HepG2 (cell line): ENCODE measurements at regions not wholly inside any gene's neighbourhood (a gene's known extent, or its start where the extent isn't known, plus 50 kb on each side); places are given as distances from the start of the nearest gene placed in this dataset.

Experiments
- ATAC-seq: fragments of 200-7000 bp; cut with Tn5 transposase; 3 replicates; pipeline ENCODE4 v1.9.1; 2020; ENCODE audit warnings: mild to moderate bottlenecking, moderate library complexity
- BruUV-seq: library from RNA; stranded (reverse); fragments of 400-500 nt; replicated peaks from 2 replicates; lab custom pipeline; 2021; lab: Mats Ljungman, UMichigan
- CTCF ChIA-PET: fragments of 300-600 bp; formaldehyde crosslinking; extraction: SDS; loops from one replicate; lab custom pipeline; 2021; ENCODE audit warnings: low total read pairs, inconsistent platforms, low intra/inter-chr PET ratio; lab: Yijun Ruan, JAX
- POLR2A ChIA-PET: fragments of 350-600 bp; sonication (Branson Sonifier 250); formaldehyde crosslinking; loops from one replicate; lab custom pipeline; 2020; ENCODE audit warnings: antibody characterized with exemption, inconsistent platforms; lab: Yijun Ruan, JAX
- DNase-seq: peaks from one replicate; pipeline ENCODE4 v3.0.0-alpha.2; 2015; ENCODE audit warnings: low spot score
- FAIRE-seq: peaks from 3 replicates; lab custom pipeline; 2011; peaks lifted over from hg19 to GRCh38; lab: Jason Lieb, UNC
- H2AFZ ChIP-seq: one replicate; pipeline ENCODE4 v1.6.1; 2011; ENCODE audit warnings: low read length, inconsistent platforms
- H3K27ac ChIP-seq: fragments of 300-600 bp; 3 replicates; pipeline ENCODE4 v1.8.0; 2011; ENCODE audit warnings: mixed run types, mild to moderate bottlenecking, mixed read lengths, low read length, inconsistent platforms; ENCODE audit not compliant: insufficient read depth; ENCODE audit errors: extremely low read length
- H3K27me3 ChIP-seq, 2 experiments: fragments of 200-600 bp in 1 of 2; 2 replicates in 1 of 2; 3 replicates in 1 of 2; pipeline versions ENCODE4 v1.6.0 to v1.8.0; 2011; ENCODE audit warnings: low read length in 2 of 2, mild to moderate bottlenecking in 2 of 2, moderate library complexity in 2 of 2, inconsistent platforms in 1 of 2; ENCODE audit not compliant: insufficient read depth in 2 of 2, control insufficient read depth in 1 of 2
- H3K36me3 ChIP-seq, 2 experiments: fragments of 200-600 bp in 1 of 2; replicated peaks in 1 of 2; 2 replicates in 1 of 2; 3 replicates in 1 of 2; pipeline versions ENCODE4 v1.5.1 to v1.8.0; 2011; ENCODE audit warnings: low read length in 2 of 2, inconsistent platforms in 1 of 2; ENCODE audit not compliant: insufficient read depth in 2 of 2, control insufficient read depth in 1 of 2
- H3K4me1 ChIP-seq: 2 replicates; pipeline ENCODE4 v1.5.1; 2012; ENCODE audit warnings: low read length, inconsistent platforms; ENCODE audit not compliant: insufficient read depth
- H3K4me2 ChIP-seq: 2 replicates; pipeline ENCODE4 v1.6.0; 2011; ENCODE audit warnings: low read depth, low read length, inconsistent platforms
- H3K4me3 ChIP-seq, 3 experiments: fragments of 200-600 bp in 1 of 3; sonication (generic), shearing (Covaris generic) in 1 of 3; replicated peaks in 1 of 3; 2 replicates each; pipeline ENCODE4 v1.5.1; 2011 to 2016; ENCODE audit warnings: low read length in 3 of 3, inconsistent platforms in 2 of 3, low read depth in 2 of 3, mild to moderate bottlenecking in 2 of 3, control low read depth in 1 of 3, mixed read lengths in 1 of 3; ENCODE audit not compliant: insufficient read depth in 1 of 3
- H3K79me2 ChIP-seq: one replicate; pipeline ENCODE4 v1.6.1; 2011; ENCODE audit warnings: low read length, inconsistent platforms; ENCODE audit not compliant: insufficient read depth
- H3K9ac ChIP-seq: 2 replicates; pipeline ENCODE4 v1.6.0; 2011; ENCODE audit warnings: mild to moderate bottlenecking, low read depth, low read length, inconsistent platforms; ENCODE audit not compliant: insufficient read depth
- H3K9me3 ChIP-seq: 2 replicates; pipeline ENCODE4 v1.5.1; 2012; ENCODE audit warnings: mild to moderate bottlenecking, low read length
- H4K20me1 ChIP-seq: 2 replicates; pipeline ENCODE4 v1.6.0; 2011; ENCODE audit warnings: inconsistent platforms, mild to moderate bottlenecking, low read length, moderate library complexity; ENCODE audit not compliant: insufficient read depth
- HNRNPK ChIP-seq: fragments of 200-400 bp; formaldehyde crosslinking; IDR thresholded peaks from 2 replicates; pipeline ENCODE4 v1.6.1; 2018; ENCODE audit warnings: low read length, low read depth, moderate library complexity, mild to moderate bottlenecking; ENCODE audit not compliant: poor library complexity, severe bottlenecking
- NFE2L1 ChIP-seq: sonication (generic); formaldehyde crosslinking; IDR thresholded peaks from 2 replicates; pipeline ENCODE4 v1.4.0; 2020; ENCODE audit warnings: missing genetic modification reagents, mild to moderate bottlenecking, borderline replicate concordance
- ZFP41 ChIP-seq: sonication (generic); formaldehyde crosslinking; IDR thresholded peaks from 2 replicates; pipeline ENCODE4 v1.4.0; 2020; ENCODE audit warnings: mild to moderate bottlenecking, missing genetic modification reagents, borderline replicate concordance
- ZNF629 ChIP-seq: sonication (generic); formaldehyde crosslinking; conservative IDR thresholded peaks from 2 replicates; pipeline ENCODE4 v1.5.0; 2020; ENCODE audit warnings: missing genetic modification reagents
- WGBS: methylation state at CpG from one replicate; pipeline ENCODE4 v1.1.6; 2017; ENCODE audit warnings: low lambda C conversion rate; 5-methylcytosine and 5-hydroxymethylcytosine counted together
- in situ Hi-C: cut with HindIII; loops from 2 replicates; pipeline ENCODE4 v1.10.0; 2017; ENCODE audit warnings: low pct_unique_long_range_greater_than_20kb; ENCODE audit not compliant: extremely low pct_ligation_motif_present
- intact Hi-C: fragments of 100-400 bp; cut with micrococcal nuclease; formaldehyde crosslinking; loops from one replicate; pipeline ENCODE4 v1.10.0; 2022; ENCODE audit not compliant: unreplicated experiment

GRCh38 chr12:46653311-46653710 is 172.5 kb downstream of the SLC38A4 start:
- Histone ChIP-seq H3K9me3 (peaks cover 3% of the 10 kb centered on the region; the same call in 1 of the 2 replicates), H2AFZ (no peak overlapping the region), H3K4me2 (no peak overlapping the region), H3K27me3 (no peaks in the 10 kb centered on the region), H3K27ac (no peak overlapping the region), H3K79me2 (no peaks in the 10 kb centered on the region), H3K9ac (no peak overlapping the region), H4K20me1 (no peaks in the 10 kb centered on the region), H3K4me3 (no peak overlapping the region), H3K4me1 (peaks cover 14% of the 10 kb centered on the region), H3K36me3 (no peaks in the 10 kb centered on the region)
- DNase-seq (no peak), ATAC-seq (no peak), FAIRE-seq (no peak)
- BruUV-seq, result no TSS peak
- in situ Hi-C loops (no loop called here), intact Hi-C loops (no loop called here)
- TF ChIP-seq NFE2L1 (CRISPR knock-in tag) (no peak), HNRNPK (peak; percentile 90)
- POLR2A ChIA-PET, result no interaction called here
- CTCF ChIA-PET, result no interaction called here
- WGBS, result 90% methylated on average over 2 of the region's 2 CpGs

- H3K9ac ChIP-seq, result no peak overlapping the region
- in situ Hi-C loops, result no loop called here
- TF ChIP-seq ZNF629 (CRISPR knock-in tag) (peak; percentile 61), ZFP41 (CRISPR knock-in tag) (no peak)
- H3K4me2 ChIP-seq, result no peak overlapping the region
- no peak overlapping the region for H3K4me3 ChIP-seq
- no TSS peak for BruUV-seq
- intact Hi-C loops, result no loop called here
- H2AFZ ChIP-seq, result no peak overlapping the region
- H3K4me1 ChIP-seq, result peaks cover 17% of the 10 kb centered on the region
- no peaks in the 10 kb centered on the region for H3K79me2 ChIP-seq
- ATAC-seq (no peak), DNase-seq (no peak), FAIRE-seq (no peak)
- POLR2A ChIA-PET, result no interaction called here
- H3K9me3 ChIP-seq, result peaks cover 9% of the 10 kb centered on the region
- no peaks in the 10 kb centered on the region for H3K36me3 ChIP-seq
- H4K20me1 ChIP-seq, result no peaks in the 10 kb centered on the region
- CTCF ChIA-PET, result no interaction called here
- no peaks in the 10 kb centered on the region for H3K27me3 ChIP-seq
- no peak overlapping the region for H3K27ac ChIP-seq
These were observed 173.1 kb downstream of the SLC38A4 start for GRCh38 chr12:46652692-46653091.
